ENCODE measurements at regions not wholly inside any gene's neighbourhood (a gene's known extent, or its start where the extent isn't known, plus 50 kb on each side); places are given as distances from the start of the nearest gene placed in this dataset.

- Histone ChIP-seq H2AFZ (ENCODE audit: low read length) (no peak overlapping the region), H3K4me2 (ENCODE audit: extremely low read depth, insufficient read depth, low read length) (no peak overlapping the region), H3K27ac (ENCODE audit: insufficient read depth, low read length) (no peak overlapping the region), H3K9ac (ENCODE audit: insufficient read depth, low read length) (no peak overlapping the region), H3K79me2 (ENCODE audit: control insufficient read depth, insufficient read depth, low read length) (no peaks in the 10 kb centered on the region), H3K4me1 (ENCODE audit: control insufficient read depth, extremely low read depth, insufficient read depth, low read length) (no peaks in the 10 kb centered on the region), H3K4me3 (replicated peaks in 1 of 4; ENCODE audit: control extremely low read depth in 1 of 4, insufficient read depth in 1 of 4, low read depth in 3 of 4, low read length in 4 of 4) (no peak overlapping the region), H4K20me1 (ENCODE audit: control insufficient read depth, extremely low read depth, insufficient read depth, low read length) (no peaks in the 10 kb centered on the region), H3K9me3 (ENCODE audit: control insufficient read depth, insufficient read depth, low read depth, low read length) (no peaks in the 10 kb centered on the region), H3K36me3 (ENCODE audit: control insufficient read depth, insufficient read depth, low read length) (no peaks in the 10 kb centered on the region), H3K27me3 (ENCODE audit: control insufficient read depth, insufficient read depth, low read length) (no peaks in the 10 kb centered on the region)
- no peak for TF ChIP-seq EZH2 (IDR thresholded peaks at IDR 0.05; ENCODE audit: low read length, missing control alignments)
- DNase-seq (ENCODE audit: low read depth in 2 of 2) = peak in 1 of 2 donors; percentile 53
Measured at GRCh38 chrX:1932231-1932630, 317.4 kb downstream of the ASMT start.

- Histone ChIP-seq H3K27ac (ENCODE audit: insufficient read depth, low read length) (no peak overlapping the region), H3K4me2 (ENCODE audit: extremely low read depth, insufficient read depth, low read length) (no peak overlapping the region), H3K9me3 (ENCODE audit: control insufficient read depth, insufficient read depth, low read depth, low read length) (no peaks in the 10 kb centered on the region), H3K27me3 (ENCODE audit: control insufficient read depth, insufficient read depth, low read length) (no peaks in the 10 kb centered on the region), H3K79me2 (ENCODE audit: control insufficient read depth, insufficient read depth, low read length) (no peaks in the 10 kb centered on the region), H4K20me1 (ENCODE audit: control insufficient read depth, extremely low read depth, insufficient read depth, low read length) (no peaks in the 10 kb centered on the region), H3K4me3 (replicated peaks in 1 of 4; ENCODE audit: control extremely low read depth in 1 of 4, insufficient read depth in 1 of 4, low read depth in 3 of 4, low read length in 4 of 4) (no peak overlapping the region), H3K36me3 (ENCODE audit: control insufficient read depth, insufficient read depth, low read length) (no peaks in the 10 kb centered on the region), H3K4me1 (ENCODE audit: control insufficient read depth, extremely low read depth, insufficient read depth, low read length) (no peaks in the 10 kb centered on the region), H2AFZ (ENCODE audit: low read length) (no peak overlapping the region), H3K9ac (ENCODE audit: insufficient read depth, low read length) (no peak overlapping the region)
- TF ChIP-seq CTCF (conservative IDR thresholded peaks at IDR 0.05 in 1 of 2, IDR thresholded peaks at IDR 0.05 in 1 of 2; ENCODE audit: low read depth in 1 of 2, low read length in 2 of 2) = no peak
- TF ChIP-seq EZH2 (IDR thresholded peaks at IDR 0.05; ENCODE audit: low read length, missing control alignments) = no peak
- no peak for DNase-seq (ENCODE audit: low read depth in 2 of 2)
Measured at GRCh38 chrX:1933964-1934363, 319.1 kb downstream of the ASMT start.

- H3K9me3 ChIP-seq (ENCODE audit: control insufficient read depth, insufficient read depth, low read depth, low read length) = no peaks in the 10 kb centered on the region
- H3K4me3 ChIP-seq (replicated peaks in 1 of 4; ENCODE audit: control extremely low read depth in 1 of 4, insufficient read depth in 1 of 4, low read depth in 3 of 4, low read length in 4 of 4) = no peak overlapping the region
- H3K79me2 ChIP-seq (ENCODE audit: control insufficient read depth, insufficient read depth, low read length) = no peaks in the 10 kb centered on the region
- H4K20me1 ChIP-seq (ENCODE audit: control insufficient read depth, extremely low read depth, insufficient read depth, low read length) = no peaks in the 10 kb centered on the region
- H3K4me1 ChIP-seq (ENCODE audit: control insufficient read depth, extremely low read depth, insufficient read depth, low read length) = no peaks in the 10 kb centered on the region
- no peak overlapping the region for H3K27ac ChIP-seq (ENCODE audit: insufficient read depth, low read length)
- no peak for TF ChIP-seq CTCF (conservative IDR thresholded peaks at IDR 0.05 in 1 of 2, IDR thresholded peaks at IDR 0.05 in 1 of 2; ENCODE audit: low read depth in 1 of 2, low read length in 2 of 2)
- TF ChIP-seq EZH2 (IDR thresholded peaks at IDR 0.05; ENCODE audit: low read length, missing control alignments) = no peak
- no peak overlapping the region for H3K4me2 ChIP-seq (ENCODE audit: extremely low read depth, insufficient read depth, low read length)
- no peaks in the 10 kb centered on the region for H3K36me3 ChIP-seq (ENCODE audit: control insufficient read depth, insufficient read depth, low read length)
- no peaks in the 10 kb centered on the region for H3K27me3 ChIP-seq (ENCODE audit: control insufficient read depth, insufficient read depth, low read length)
- no peak overlapping the region for H3K9ac ChIP-seq (ENCODE audit: insufficient read depth, low read length)
- DNase-seq (ENCODE audit: low read depth in 2 of 2) = no peak
- H2AFZ ChIP-seq (ENCODE audit: low read length) = no peak overlapping the region
Measured at GRCh38 chrX:1935805-1936204, 320.9 kb downstream of the ASMT start.

All from fibroblast of lung (primary cell).